PFSK-1 (cell line): ENCODE measurements at regions not wholly inside any gene's neighbourhood (a gene's known extent, or its start where the extent isn't known, plus 50 kb on each side); places are given as distances from the start of the nearest gene placed in this dataset.

Source experiments
- POLR2AphosphoS5 ChIP-seq: IDR thresholded peaks from 2 replicates; pipeline ENCODE4 v1.6.1; 2012; ENCODE audit warnings: low read depth, mild to moderate bottlenecking, control low read depth, low read length, moderate library complexity
- REST ChIP-seq, 2 experiments: IDR thresholded peaks; 2 replicates each; pipeline versions ENCODE4 v1.6.1 to v1.8.0; 2011 to 2012; ENCODE audit warnings: low read depth in 2 of 2, low read length in 2 of 2, control low read depth in 1 of 2, inconsistent platforms in 1 of 2, mild to moderate bottlenecking in 1 of 2, moderate library complexity in 1 of 2; ENCODE audit not compliant: insufficient read depth in 1 of 2
- TAF1 ChIP-seq: IDR thresholded peaks from 2 replicates; pipeline ENCODE4 v1.6.1; 2012; ENCODE audit warnings: low read length, control low read depth, borderline replicate concordance; ENCODE audit not compliant: insufficient read depth

- TF ChIP-seq REST (IDR thresholded peaks at IDR 0.05; ENCODE audit: insufficient read depth in 1 of 2, low read depth in 2 of 2, low read length in 2 of 2) (no peak), POLR2AphosphoS5 (no peak), TAF1 (no peak)
These were observed 769.4 kb downstream of the MED13L start for GRCh38 chr12:115507951-115508722.
